ENCODE measurements at regions not wholly inside any gene's neighbourhood (a gene's known extent, or its start where the extent isn't known, plus 50 kb on each side); places are given as distances from the start of the nearest gene placed in this dataset.
"Not testable (repeated sequence)": the region's sequence is repeated elsewhere in the genome, so short reads cannot be mapped to it uniquely, and the experiment has no call there.

GRCh38 chr2:39879001-39879400, 99.9 kb upstream of the THUMPD2 start:
- H3K27ac Mint-ChIP-seq; DNase-seq; H3K9me3 Mint-ChIP-seq; H3K27me3 Mint-ChIP-seq; H3K4me1 Mint-ChIP-seq (ENCODE audit: low read depth); H3K4me3 Mint-ChIP-seq; POLR2A ChIA-PET; CTCF ChIA-PET; intact Hi-C loops (cut with micrococcal nuclease); H3K36me3 Mint-ChIP-seq: not testable (repeated sequence)

DNA sequence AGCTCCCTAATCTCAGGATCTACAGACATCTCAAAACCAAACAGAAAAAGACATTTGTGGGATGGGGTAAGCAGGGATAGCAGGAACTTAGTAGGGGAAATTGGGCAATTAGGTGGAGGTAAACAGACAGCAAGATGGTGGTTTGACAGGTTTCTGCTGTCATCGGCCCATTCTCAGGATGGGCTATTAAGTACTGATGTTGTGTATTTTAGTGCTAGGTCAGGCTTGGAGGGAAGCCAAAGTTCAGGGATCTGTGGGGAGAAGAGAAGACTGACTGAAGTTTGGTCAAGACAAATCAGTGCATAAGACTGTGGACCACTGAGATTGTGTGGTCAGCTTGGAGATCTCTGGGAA, 96.8 kb upstream of the THUMPD2 start:
- Mint-ChIP-seq H3K4me1 (ENCODE audit: low read depth) (no peaks in the 10 kb centered on the region), H3K4me3 (no peak overlapping the region), H3K27me3 (peaks cover 2% of the 10 kb centered on the region), H3K9me3 (peaks cover 3% of the 10 kb centered on the region), H3K36me3 (no peaks in the 10 kb centered on the region), H3K27ac (no peak overlapping the region)
- DNase-seq = no peak
- intact Hi-C loops (cut with micrococcal nuclease) = no loop called here
- ChIA-PET POLR2A (no interaction called here), CTCF (no interaction called here)

- H3K27me3 Mint-ChIP-seq = peaks cover 2% of the 10 kb centered on the region
- no peak overlapping the region for H3K4me3 Mint-ChIP-seq
- intact Hi-C loops (cut with micrococcal nuclease) = no loop called here
- DNase-seq = no peak
- POLR2A ChIA-PET = no interaction called here
- CTCF ChIA-PET = no interaction called here
- peaks cover 3% of the 10 kb centered on the region for H3K9me3 Mint-ChIP-seq
- no peaks in the 10 kb centered on the region for H3K36me3 Mint-ChIP-seq
- H3K27ac Mint-ChIP-seq = no peak overlapping the region
- no peaks in the 10 kb centered on the region for H3K4me1 Mint-ChIP-seq (ENCODE audit: low read depth)
Measured at GRCh38 chr2:39875182-39875913, 96.3 kb upstream of the THUMPD2 start.

DNA sequence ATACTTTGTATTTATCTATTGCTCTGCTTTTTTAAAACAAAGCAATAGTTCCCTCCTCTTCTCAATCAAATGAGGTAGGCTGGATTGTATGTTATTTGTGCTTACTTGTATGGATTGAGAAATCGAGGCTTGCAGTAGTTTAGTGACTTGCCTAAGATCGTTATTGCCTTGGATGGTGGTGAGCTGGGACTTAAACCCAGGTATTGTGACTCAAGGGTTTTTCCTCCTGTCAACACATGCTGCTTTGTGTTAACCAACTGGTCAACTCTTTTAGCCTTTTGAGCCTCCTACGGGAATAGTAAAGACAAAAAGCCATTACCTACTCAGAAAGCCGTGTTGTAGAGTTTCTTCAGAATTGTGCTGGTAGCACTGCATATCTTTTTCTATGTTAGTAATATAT, 95.2 kb upstream of the THUMPD2 start:
- Mint-ChIP-seq H3K36me3 (no peaks in the 10 kb centered on the region), H3K27me3 (peaks cover 2% of the 10 kb centered on the region), H3K4me1 (ENCODE audit: low read depth) (no peaks in the 10 kb centered on the region), H3K9me3 (peaks cover 3% of the 10 kb centered on the region), H3K4me3 (no peak overlapping the region), H3K27ac (no peak overlapping the region)
- ChIA-PET POLR2A (no interaction called here), CTCF (no interaction called here)
- no peak for DNase-seq
- intact Hi-C loops (cut with micrococcal nuclease) = no loop called here

DNA sequence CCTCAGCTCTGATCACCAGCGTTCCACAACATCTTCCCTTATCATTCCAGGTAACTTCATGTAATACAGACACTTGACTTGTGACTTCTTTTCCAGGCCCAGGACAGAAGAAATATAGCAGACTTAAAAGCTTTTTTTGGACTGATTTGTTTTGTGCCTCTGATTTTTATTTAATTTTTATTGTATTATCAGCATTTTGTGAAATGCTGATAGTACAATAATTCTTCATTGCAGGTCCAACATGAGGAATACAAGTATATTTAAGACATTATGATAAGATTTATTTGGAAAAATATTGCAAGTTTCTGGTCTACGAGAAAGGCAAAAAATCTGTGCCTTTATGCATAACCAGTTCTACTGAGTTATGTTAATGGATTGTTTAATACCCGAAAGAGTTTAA, 94.5 kb upstream of the THUMPD2 start:
- H3K4me1 Mint-ChIP-seq (ENCODE audit: low read depth) = no peaks in the 10 kb centered on the region
- ChIA-PET CTCF (interaction anchor here (0.6 kb wide), 1 partner anchor 8 kb away, joined by 3 read pairs; no protein-coding TSS in a partner anchor), POLR2A (no interaction called here)
- DNase-seq = no peak
- intact Hi-C loops (cut with micrococcal nuclease) = no loop called here
- no peak overlapping the region for H3K4me3 Mint-ChIP-seq
- H3K36me3 Mint-ChIP-seq = no peaks in the 10 kb centered on the region
- H3K27me3 Mint-ChIP-seq = peaks cover 2% of the 10 kb centered on the region
- no peak overlapping the region for H3K27ac Mint-ChIP-seq
- H3K9me3 Mint-ChIP-seq = no peaks in the 10 kb centered on the region

GRCh38 chr2:39872748-39873147, 93.7 kb upstream of the THUMPD2 start:
- H3K27me3 Mint-ChIP-seq = peaks cover 2% of the 10 kb centered on the region
- H3K9me3 Mint-ChIP-seq = no peaks in the 10 kb centered on the region
- no peak overlapping the region for H3K27ac Mint-ChIP-seq
- H3K4me1 Mint-ChIP-seq (ENCODE audit: low read depth) = no peaks in the 10 kb centered on the region
- H3K4me3 Mint-ChIP-seq = no peak overlapping the region
- intact Hi-C loops (cut with micrococcal nuclease) = no loop called here
- no peaks in the 10 kb centered on the region for H3K36me3 Mint-ChIP-seq
- ChIA-PET POLR2A (no interaction called here), CTCF (no interaction called here)
- no peak for DNase-seq

GRCh38 chr2:39871291-39871761, 92.3 kb upstream of the THUMPD2 start:
- Mint-ChIP-seq H3K9me3 (no peaks in the 10 kb centered on the region), H3K27me3 (peaks cover 2% of the 10 kb centered on the region), H3K27ac (no peak overlapping the region), H3K4me1 (ENCODE audit: low read depth) (no peaks in the 10 kb centered on the region), H3K4me3 (no peak overlapping the region), H3K36me3 (no peaks in the 10 kb centered on the region)
- no peak for DNase-seq
- intact Hi-C loops (cut with micrococcal nuclease) = no loop called here
- POLR2A ChIA-PET = no interaction called here
- CTCF ChIA-PET = no interaction called here

DNA sequence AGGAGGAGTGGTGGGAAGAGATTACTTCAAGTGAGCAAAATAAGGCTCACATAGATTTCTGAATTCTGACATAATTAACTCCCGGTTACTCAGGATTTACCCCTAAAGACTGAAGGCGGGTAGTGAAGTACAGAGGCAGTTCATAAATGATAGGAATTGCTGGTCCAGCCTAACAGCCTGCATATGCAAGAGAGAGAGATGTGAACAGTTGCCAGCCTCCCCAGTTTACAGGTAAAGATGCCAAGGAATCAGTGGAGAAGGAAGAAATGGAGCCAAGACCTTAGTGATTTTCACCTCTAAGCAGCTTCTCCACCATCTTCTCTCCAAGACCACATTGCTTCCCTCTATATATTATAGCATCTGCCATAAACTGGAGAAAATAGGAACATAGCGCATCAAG, 91.8 kb upstream of the THUMPD2 start:
- POLR2A ChIA-PET = no interaction called here
- CTCF ChIA-PET = no interaction called here
- H3K27me3 Mint-ChIP-seq = peaks cover 1% of the 10 kb centered on the region
- intact Hi-C loops (cut with micrococcal nuclease) = no loop called here
- no peak overlapping the region for H3K4me3 Mint-ChIP-seq
- no peaks in the 10 kb centered on the region for H3K4me1 Mint-ChIP-seq (ENCODE audit: low read depth)
- H3K27ac Mint-ChIP-seq = no peak overlapping the region
- H3K36me3 Mint-ChIP-seq = no peaks in the 10 kb centered on the region
- H3K9me3 Mint-ChIP-seq = no peaks in the 10 kb centered on the region
- no peak for DNase-seq

DNA sequence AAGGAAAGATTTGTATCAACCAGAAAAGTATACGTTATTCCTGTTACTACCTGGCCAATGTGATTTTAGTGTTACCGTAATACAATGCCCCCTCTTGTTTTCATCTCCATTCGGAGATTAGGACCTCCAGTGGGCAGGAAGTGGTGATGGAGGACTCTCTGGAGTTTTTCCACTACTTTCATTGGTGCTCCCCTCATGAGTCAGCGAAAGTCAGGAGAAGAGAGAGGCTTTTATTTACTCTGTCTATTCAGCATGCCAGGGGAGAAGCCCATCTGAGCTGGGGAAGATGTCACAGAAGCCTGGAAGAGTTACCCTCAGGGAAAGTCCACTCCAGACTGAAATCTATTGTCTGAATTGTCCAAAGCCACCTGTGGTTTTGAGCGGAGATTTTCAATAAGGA, 88.2 kb upstream of the THUMPD2 start:
- POLR2A ChIA-PET = no interaction called here

DNA sequence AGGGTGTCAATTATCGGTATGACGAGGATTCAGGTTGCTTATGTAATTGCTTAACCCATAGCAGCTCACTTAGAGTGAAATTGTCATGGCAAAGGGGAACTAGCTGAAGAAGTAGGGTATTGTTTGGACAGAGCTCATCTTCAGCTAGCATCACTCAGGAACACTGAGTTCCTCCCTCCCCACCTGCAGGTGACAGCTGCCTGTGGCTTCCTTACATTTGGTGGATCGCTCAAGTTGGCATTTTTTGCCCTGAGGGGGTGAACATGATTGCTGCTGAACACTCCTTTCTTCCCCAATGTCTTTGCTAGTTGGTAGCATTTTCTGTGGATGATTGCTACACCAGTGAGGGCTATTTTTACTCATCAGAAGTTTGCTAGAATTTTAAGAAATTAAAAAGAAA, 86.7 kb upstream of the THUMPD2 start:
- no peaks in the 10 kb centered on the region for H3K27me3 Mint-ChIP-seq
- no peak overlapping the region for H3K4me3 Mint-ChIP-seq
- POLR2A ChIA-PET = no interaction called here
- CTCF ChIA-PET = no interaction called here
- no peaks in the 10 kb centered on the region for H3K4me1 Mint-ChIP-seq (ENCODE audit: low read depth)
- no peaks in the 10 kb centered on the region for H3K36me3 Mint-ChIP-seq
- intact Hi-C loops (cut with micrococcal nuclease) = no loop called here
- no peak for DNase-seq
- H3K27ac Mint-ChIP-seq = no peak overlapping the region
- H3K9me3 Mint-ChIP-seq = peaks cover 4% of the 10 kb centered on the region

More for the DNA sequence above, 88.2 kb upstream of the THUMPD2 start:
- CTCF ChIA-PET = no interaction called here
- H3K4me1 Mint-ChIP-seq (ENCODE audit: low read depth) = no peaks in the 10 kb centered on the region
- H3K27ac Mint-ChIP-seq = no peak overlapping the region
- peaks cover 4% of the 10 kb centered on the region for H3K9me3 Mint-ChIP-seq
- no peaks in the 10 kb centered on the region for H3K27me3 Mint-ChIP-seq
- no peak overlapping the region for H3K4me3 Mint-ChIP-seq
- no peak for DNase-seq
- no peaks in the 10 kb centered on the region for H3K36me3 Mint-ChIP-seq
- intact Hi-C loops (cut with micrococcal nuclease) = no loop called here

- CTCF ChIA-PET; H3K27ac Mint-ChIP-seq; intact Hi-C loops (cut with micrococcal nuclease); H3K4me3 Mint-ChIP-seq; H3K27me3 Mint-ChIP-seq; H3K36me3 Mint-ChIP-seq; H3K9me3 Mint-ChIP-seq; H3K4me1 Mint-ChIP-seq (ENCODE audit: low read depth); DNase-seq; POLR2A ChIA-PET: not testable (repeated sequence)
Measured at GRCh38 chr2:39863672-39864071, 84.6 kb upstream of the THUMPD2 start.

GRCh38 chr2:39860538-39860937, 81.5 kb upstream of the THUMPD2 start:
- peaks cover 4% of the 10 kb centered on the region for H3K9me3 Mint-ChIP-seq
- intact Hi-C loops (cut with micrococcal nuclease) = no loop called here
- no peak for DNase-seq
- peaks cover 2% of the 10 kb centered on the region for H3K27me3 Mint-ChIP-seq
- H3K4me1 Mint-ChIP-seq (ENCODE audit: low read depth) = no peaks in the 10 kb centered on the region
- no peak overlapping the region for H3K27ac Mint-ChIP-seq
- ChIA-PET CTCF (no interaction called here), POLR2A (no interaction called here)
- no peak overlapping the region for H3K4me3 Mint-ChIP-seq
- no peaks in the 10 kb centered on the region for H3K36me3 Mint-ChIP-seq

DNA sequence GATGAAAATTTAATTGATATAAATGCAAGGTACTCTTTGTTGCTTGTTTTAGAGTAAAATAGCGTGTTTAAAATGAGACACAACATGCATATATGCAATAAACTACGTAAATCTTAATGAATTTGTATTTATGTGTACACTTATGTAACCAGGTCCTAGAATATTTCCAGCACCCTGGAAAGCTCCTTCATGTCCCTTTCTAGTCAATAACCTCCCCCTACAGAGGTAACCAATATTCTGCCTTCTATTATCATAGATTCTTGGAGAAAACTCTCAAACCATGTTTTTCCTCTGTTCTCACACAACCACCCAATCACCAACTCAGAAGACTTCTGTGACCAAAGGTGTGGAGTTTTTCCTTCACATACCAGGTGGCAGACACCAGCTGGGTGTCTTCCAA, 79.6 kb upstream of the THUMPD2 start:
- Mint-ChIP-seq H3K4me1 (ENCODE audit: low read depth) (no peaks in the 10 kb centered on the region), H3K36me3 (no peaks in the 10 kb centered on the region), H3K27ac (no peak overlapping the region), H3K9me3 (peaks cover 4% of the 10 kb centered on the region), H3K4me3 (no peak overlapping the region), H3K27me3 (peaks cover 2% of the 10 kb centered on the region)
- DNase-seq = no peak
- ChIA-PET POLR2A (no interaction called here), CTCF (no interaction called here)
- intact Hi-C loops (cut with micrococcal nuclease) = no loop called here

Measured in activated CD4-positive, alpha-beta memory T cell treated with anti-CD3 and anti-CD28 coated beads for 36 hours (primary cell).